Frontal cortex (tissue), 3 donors: ENCODE measurements at regions not wholly inside any gene's neighbourhood (a gene's known extent, or its start where the extent isn't known, plus 50 kb on each side); places are given as distances from the start of the nearest gene placed in this dataset.

Experiments used
- DNase-seq, 2 donors: peaks; one replicate each; pipeline ENCODE4 v3.0.0; 2012; ENCODE audit warnings: low spot score in 2 of 2
- FAIRE-seq: peaks from 2 replicates; lab custom pipeline; 2012; peaks lifted over from hg19 to GRCh38; lab: Jason Lieb, UNC
- donor health status: control.
- donor health status: control.
- donor health status: control.

GRCh38 chr6:167485186-167485978 is 160.5 kb downstream of the TTLL2 start:
- DNase-seq (peak; percentile 46 to 58), FAIRE-seq (peak; percentile 64)

- no peak for FAIRE-seq
- no peak for DNase-seq
Observed at GRCh38 chr6:167487749-167488664, 163.1 kb downstream of the TTLL2 start.

GRCh38 chr6:167491438-167492099 is 166.7 kb downstream of the TTLL2 start:
- no peak for DNase-seq
- no peak for FAIRE-seq

- no peak for DNase-seq
Observed at GRCh38 chr6:167492100-167492449, 167.2 kb downstream of the TTLL2 start.

GRCh38 chr6:167493310-167493709 is 168.4 kb downstream of the TTLL2 start:
- DNase-seq (no peak), FAIRE-seq (no peak)

More at GRCh38 chr6:167492100-167492449, 167.2 kb downstream of the TTLL2 start:
- FAIRE-seq, result no peak

- DNase-seq (no peak), FAIRE-seq (no peak)
Observed at GRCh38 chr6:167493976-167494697, 169.3 kb downstream of the TTLL2 start.

- no peak for FAIRE-seq
Observed at GRCh38 chr6:167494698-167495435, 170.0 kb downstream of the TTLL2 start.

GRCh38 chr6:167495506-167496401 is 170.9 kb downstream of the TTLL2 start:
- peak in 1 of 2 donors; percentile 58 for DNase-seq
- no peak for FAIRE-seq

More at GRCh38 chr6:167494698-167495435, 170.0 kb downstream of the TTLL2 start:
- DNase-seq, result no peak

- FAIRE-seq (no peak), DNase-seq (no peak)
Observed at GRCh38 chr6:167496707-167497106, 171.8 kb downstream of the TTLL2 start.

- DNase-seq, result no peak
- no peak for FAIRE-seq
Observed at GRCh38 chr6:167497428-167498056, 172.7 kb downstream of the TTLL2 start.

GRCh38 chr6:167499161-167499660 is 174.3 kb downstream of the TTLL2 start:
- FAIRE-seq (no peak), DNase-seq (no peak)

GRCh38 chr6:167500961-167501360 is 176.1 kb downstream of the TTLL2 start:
- no peak for FAIRE-seq
- no peak for DNase-seq

GRCh38 chr6:167501831-167502385 is 177.0 kb downstream of the TTLL2 start:
- DNase-seq (no peak), FAIRE-seq (no peak)

GRCh38 chr6:167502471-167502870 is 177.6 kb downstream of the TTLL2 start:
- DNase-seq (no peak), FAIRE-seq (no peak)

GRCh38 chr6:167504385-167504961 is 179.6 kb downstream of the TTLL2 start:
- FAIRE-seq (no peak), DNase-seq (no peak)

- no peak for FAIRE-seq
- no peak for DNase-seq
Observed at GRCh38 chr6:167505199-167505598, 180.3 kb downstream of the TTLL2 start.

- DNase-seq, result no peak
Observed at GRCh38 chr6:167505782-167506181, 180.9 kb downstream of the TTLL2 start.

More at GRCh38 chr6:167505782-167506181, 180.9 kb downstream of the TTLL2 start:
- FAIRE-seq, result no peak
